ENCODE measurements at regions not wholly inside any gene's neighbourhood (a gene's known extent, or its start where the extent isn't known, plus 50 kb on each side); places are given as distances from the start of the nearest gene placed in this dataset.
"Not testable (repeated sequence)": the region's sequence is repeated elsewhere in the genome, so short reads cannot be mapped to it uniquely, and the experiment has no call there.

- TF ChIP-seq EZH2 (IDR thresholded peaks at IDR 0.05; ENCODE audit: low read depth); CTCF (conservative IDR thresholded peaks at IDR 0.05): not testable (repeated sequence)
Observed at GRCh38 chr17:53757116-53757515, 65.6 kb upstream of the KIF2B start.
